GM19351 (cell line): ENCODE measurements at regions not wholly inside any gene's neighbourhood (a gene's known extent, or its start where the extent isn't known, plus 50 kb on each side); places are given as distances from the start of the nearest gene placed in this dataset.
"Not testable (repeated sequence)": the region's sequence is repeated elsewhere in the genome, so short reads cannot be mapped to it uniquely, and the experiment has no call there.

Experiments used
- ATAC-seq: cut with Tn5 transposase; IDR thresholded peaks from one replicate; pipeline ENCODE4 v1.9.1; 2021; ENCODE audit warnings: mild to moderate bottlenecking, moderate library complexity; ENCODE audit not compliant: unreplicated experiment

- ATAC-seq = no peak
These were observed 222.9 kb upstream of the ERCC4 start for GRCh38 chr16:13697013-13697412.

GRCh38 chr16:13697568-13697967, 222.4 kb upstream of the ERCC4 start:
- ATAC-seq = no peak

- no peak for ATAC-seq
These were observed 217.3 kb upstream of the ERCC4 start for GRCh38 chr16:13702614-13703013.

GRCh38 chr16:13708347-13709120, 211.4 kb upstream of the ERCC4 start:
- no peak for ATAC-seq

- ATAC-seq = no peak
These were observed 201.2 kb upstream of the ERCC4 start for GRCh38 chr16:13718748-13719147.

- no peak for ATAC-seq
These were observed 192.0 kb upstream of the ERCC4 start for GRCh38 chr16:13727943-13728342.

- ATAC-seq = no peak
These were observed 186.4 kb upstream of the ERCC4 start for GRCh38 chr16:13733561-13733960.

GRCh38 chr16:13739621-13740373, 180.2 kb upstream of the ERCC4 start:
- not testable (repeated sequence) for ATAC-seq

- no peak for ATAC-seq
These were observed 177.0 kb upstream of the ERCC4 start for GRCh38 chr16:13742928-13743327.

GRCh38 chr16:13743571-13743970, 176.4 kb upstream of the ERCC4 start:
- no peak for ATAC-seq

- no peak for ATAC-seq
These were observed 163.4 kb upstream of the ERCC4 start for GRCh38 chr16:13756411-13757140.

- ATAC-seq = no peak
These were observed 153.6 kb upstream of the ERCC4 start for GRCh38 chr16:13766334-13766733.

- no peak for ATAC-seq
These were observed 152.7 kb upstream of the ERCC4 start for GRCh38 chr16:13767215-13767614.

GRCh38 chr16:13768471-13768870, 151.5 kb upstream of the ERCC4 start:
- ATAC-seq = no peak

- ATAC-seq = no peak
These were observed 149.5 kb upstream of the ERCC4 start for GRCh38 chr16:13770436-13770835.

- no peak for ATAC-seq
These were observed 147.2 kb upstream of the ERCC4 start for GRCh38 chr16:13772782-13773181.

GRCh38 chr16:13779676-13780075, 140.3 kb upstream of the ERCC4 start:
- no peak for ATAC-seq

- no peak for ATAC-seq
These were observed 139.4 kb upstream of the ERCC4 start for GRCh38 chr16:13780406-13781168.

GRCh38 chr16:13781169-13781564, 138.8 kb upstream of the ERCC4 start:
- no peak for ATAC-seq

GRCh38 chr16:13781575-13782338, 138.2 kb upstream of the ERCC4 start:
- no peak for ATAC-seq
